ENCODE measurements at regions not wholly inside any gene's neighbourhood (a gene's known extent, or its start where the extent isn't known, plus 50 kb on each side); places are given as distances from the start of the nearest gene placed in this dataset.
A peak's percentile ranks its signal among the peaks of the same experiment; 100 is the strongest.

DNA sequence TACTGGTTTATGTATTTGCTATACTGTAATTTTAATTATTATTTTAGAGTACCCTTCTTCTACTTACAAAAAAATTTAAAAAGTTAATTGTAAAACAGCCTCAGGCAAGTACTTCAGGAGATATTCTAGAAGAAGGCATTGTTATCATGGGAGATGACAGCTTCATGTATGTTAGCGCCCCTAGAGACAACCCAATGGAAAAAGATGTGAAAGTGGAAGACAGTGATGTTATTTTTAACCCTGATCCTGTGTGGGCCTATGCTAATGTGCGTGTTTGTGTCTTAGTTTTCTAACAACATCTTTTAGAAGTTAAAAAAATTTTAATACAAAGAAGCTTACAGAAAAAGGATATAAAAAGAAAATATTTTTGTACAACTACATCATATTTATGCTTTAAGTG, 205.0 kb downstream of the FAM76B start:
- intact Hi-C loops (cut with micrococcal nuclease) = no loop called here
- no TSS peak for BruUV-seq (replicated peaks)
- ATAC-seq = no peak
- Histone ChIP-seq H3K9me3 (ENCODE audit: control insufficient read depth in 1 of 2, insufficient read depth in 1 of 2, low read depth in 1 of 2, low read length in 2 of 2) (no peaks in the 10 kb centered on the region), H3K4me2 (ENCODE audit: low read length) (no peak overlapping the region), H3K27ac (ENCODE audit: low read depth, low read length) (no peak overlapping the region), H3K9ac (ENCODE audit: low read length) (no peak overlapping the region), H3K36me3 (ENCODE audit: control insufficient read depth in 1 of 2, insufficient read depth in 2 of 2, low read length in 2 of 2) (no peaks in the 10 kb centered on the region), H3K4me3 (replicated peaks in 1 of 2; ENCODE audit: low read depth in 1 of 2, low read length in 2 of 2) (no peak overlapping the region), H3K9me2 (ENCODE audit: insufficient read depth) (no peaks in the 10 kb centered on the region), H3K79me2 (ENCODE audit: insufficient read depth, low read length) (no peaks in the 10 kb centered on the region), H3K4me1 (ENCODE audit: control insufficient read depth in 1 of 2, insufficient read depth in 2 of 2, low read length in 2 of 2) (no peaks in the 10 kb centered on the region), H2AFZ (ENCODE audit: low read depth, low read length, poor library complexity, severe bottlenecking) (no peak overlapping the region), H4K20me1 (ENCODE audit: insufficient read depth) (no peaks in the 10 kb centered on the region), H3K27me3 (ENCODE audit: insufficient read depth, low read length) (no peaks in the 10 kb centered on the region)
- ChIA-PET CTCF (no interaction called here), RAD21 (ENCODE audit: low non-redundant PET in 1 of 2, low total read pairs in 2 of 2, uncharacterized antibody in 2 of 2, unreplicated experiment in 2 of 2) (interaction anchor here in 1 of 2 experiments (0.6 kb wide), 1 partner anchor 117 kb away, joined by 3 read pairs; no protein-coding TSS in a partner anchor), POLR2A (no interaction called here)
- TF ChIP-seq EGR1 (IDR thresholded peaks at IDR 0.05; ENCODE audit: low read depth) = no peak
- TF ChIP-seq, protein P1, sequence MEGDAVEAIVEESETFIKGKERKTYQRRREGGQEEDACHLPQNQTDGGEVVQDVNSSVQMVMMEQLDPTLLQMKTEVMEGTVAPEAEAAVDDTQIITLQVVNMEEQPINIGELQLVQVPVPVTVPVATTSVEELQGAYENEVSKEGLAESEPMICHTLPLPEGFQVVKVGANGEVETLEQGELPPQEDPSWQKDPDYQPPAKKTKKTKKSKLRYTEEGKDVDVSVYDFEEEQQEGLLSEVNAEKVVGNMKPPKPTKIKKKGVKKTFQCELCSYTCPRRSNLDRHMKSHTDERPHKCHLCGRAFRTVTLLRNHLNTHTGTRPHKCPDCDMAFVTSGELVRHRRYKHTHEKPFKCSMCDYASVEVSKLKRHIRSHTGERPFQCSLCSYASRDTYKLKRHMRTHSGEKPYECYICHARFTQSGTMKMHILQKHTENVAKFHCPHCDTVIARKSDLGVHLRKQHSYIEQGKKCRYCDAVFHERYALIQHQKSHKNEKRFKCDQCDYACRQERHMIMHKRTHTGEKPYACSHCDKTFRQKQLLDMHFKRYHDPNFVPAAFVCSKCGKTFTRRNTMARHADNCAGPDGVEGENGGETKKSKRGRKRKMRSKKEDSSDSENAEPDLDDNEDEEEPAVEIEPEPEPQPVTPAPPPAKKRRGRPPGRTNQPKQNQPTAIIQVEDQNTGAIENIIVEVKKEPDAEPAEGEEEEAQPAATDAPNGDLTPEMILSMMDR (IDR thresholded peaks at IDR 0.05 in 2 of 3, conservative IDR thresholded peaks at IDR 0.05 in 1 of 3; ENCODE audit: borderline replicate concordance in 1 of 3, insufficient read depth in 1 of 3, low read depth in 2 of 3, low read length in 2 of 3) = peak in 1 of 3 experiments; percentile 21; a peak in 1 of 6 replicates
- no peak for TF ChIP-seq SRF (IDR thresholded peaks at IDR 0.05; ENCODE audit: low read depth)
- TF ChIP-seq RAD21 (IDR thresholded peaks at IDR 0.05; ENCODE audit: low read depth) = no peak
- TF ChIP-seq EZH2phosphoT487 (IDR thresholded peaks at IDR 0.05; ENCODE audit: borderline replicate concordance) = no peak
- TF ChIP-seq ZFX (IDR thresholded peaks at IDR 0.05) = no peak
- DNase-seq (ENCODE audit: low read depth, low spot score) = no peak

DNA sequence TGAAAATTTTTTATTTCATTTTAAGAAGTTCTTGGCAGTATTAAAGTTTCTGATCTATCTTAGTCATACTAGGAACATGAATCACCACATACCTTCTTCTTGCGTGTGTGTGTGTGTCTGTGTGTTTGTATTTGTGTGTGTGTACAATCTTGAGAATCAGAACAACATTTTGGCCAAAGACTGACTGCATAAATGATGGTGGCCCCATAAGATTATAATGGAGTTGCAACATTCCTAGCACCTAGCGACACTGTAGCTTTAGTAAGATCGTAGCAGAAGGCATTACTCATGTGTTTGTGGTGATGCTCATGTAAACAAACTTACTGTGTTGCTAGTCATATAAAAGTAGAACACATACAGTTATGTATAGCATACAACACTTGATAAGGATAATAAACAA, 205.4 kb downstream of the FAM76B start:
- TF ChIP-seq, protein P2, sequence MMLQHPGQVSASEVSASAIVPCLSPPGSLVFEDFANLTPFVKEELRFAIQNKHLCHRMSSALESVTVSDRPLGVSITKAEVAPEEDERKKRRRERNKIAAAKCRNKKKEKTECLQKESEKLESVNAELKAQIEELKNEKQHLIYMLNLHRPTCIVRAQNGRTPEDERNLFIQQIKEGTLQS (IDR thresholded peaks at IDR 0.05) = no peak
- TF ChIP-seq FOSL1 (IDR thresholded peaks at IDR 0.05; ENCODE audit: low read depth) = no peak
- TF ChIP-seq, protein P3, sequence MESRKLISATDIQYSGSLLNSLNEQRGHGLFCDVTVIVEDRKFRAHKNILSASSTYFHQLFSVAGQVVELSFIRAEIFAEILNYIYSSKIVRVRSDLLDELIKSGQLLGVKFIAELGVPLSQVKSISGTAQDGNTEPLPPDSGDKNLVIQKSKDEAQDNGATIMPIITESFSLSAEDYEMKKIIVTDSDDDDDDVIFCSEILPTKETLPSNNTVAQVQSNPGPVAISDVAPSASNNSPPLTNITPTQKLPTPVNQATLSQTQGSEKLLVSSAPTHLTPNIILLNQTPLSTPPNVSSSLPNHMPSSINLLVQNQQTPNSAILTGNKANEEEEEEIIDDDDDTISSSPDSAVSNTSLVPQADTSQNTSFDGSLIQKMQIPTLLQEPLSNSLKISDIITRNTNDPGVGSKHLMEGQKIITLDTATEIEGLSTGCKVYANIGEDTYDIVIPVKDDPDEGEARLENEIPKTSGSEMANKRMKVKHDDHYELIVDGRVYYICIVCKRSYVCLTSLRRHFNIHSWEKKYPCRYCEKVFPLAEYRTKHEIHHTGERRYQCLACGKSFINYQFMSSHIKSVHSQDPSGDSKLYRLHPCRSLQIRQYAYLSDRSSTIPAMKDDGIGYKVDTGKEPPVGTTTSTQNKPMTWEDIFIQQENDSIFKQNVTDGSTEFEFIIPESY (IDR thresholded peaks at IDR 0.05; ENCODE audit: extremely low read depth, insufficient replicate concordance, low read length) = no peak
- no peak for TF ChIP-seq POLR2A (IDR thresholded peaks at IDR 0.05; ENCODE audit: borderline replicate concordance, extremely low read depth, insufficient read depth, insufficient read length)
- TF ChIP-seq SP1 (IDR thresholded peaks at IDR 0.05; ENCODE audit: low read depth) = no peak
- TF ChIP-seq, protein P1 (IDR thresholded peaks at IDR 0.05 in 2 of 3, conservative IDR thresholded peaks at IDR 0.05 in 1 of 3; ENCODE audit: borderline replicate concordance in 1 of 3, insufficient read depth in 1 of 3, low read depth in 2 of 3, low read length in 2 of 3) = no peak
- no peak for TF ChIP-seq SIN3A (IDR thresholded peaks at IDR 0.05; ENCODE audit: low read depth)
- no peak for TF ChIP-seq ELF1 (IDR thresholded peaks at IDR 0.05; ENCODE audit: borderline replicate concordance, low read depth)
- no peak for TF ChIP-seq EGR1 (IDR thresholded peaks at IDR 0.05; ENCODE audit: low read depth)
- no peak for TF ChIP-seq ZFX (IDR thresholded peaks at IDR 0.05)
- no peak for TF ChIP-seq EZH2 (IDR thresholded peaks at IDR 0.05)
- H3K79me2 ChIP-seq (ENCODE audit: insufficient read depth, low read length) = no peaks in the 10 kb centered on the region
- no peak overlapping the region for H3K4me2 ChIP-seq (ENCODE audit: low read length)
- no peak overlapping the region for H2AFZ ChIP-seq (ENCODE audit: low read depth, low read length, poor library complexity, severe bottlenecking)
- no peak overlapping the region for H3K4me3 ChIP-seq (replicated peaks in 1 of 2; ENCODE audit: low read depth in 1 of 2, low read length in 2 of 2)
- H3K9me3 ChIP-seq (ENCODE audit: control insufficient read depth in 1 of 2, insufficient read depth in 1 of 2, low read depth in 1 of 2, low read length in 2 of 2) = no peaks in the 10 kb centered on the region
- CTCF ChIA-PET = no interaction called here
- intact Hi-C loops (cut with micrococcal nuclease) = no loop called here
- POLR2A ChIA-PET = no interaction called here
- H4K20me1 ChIP-seq (ENCODE audit: insufficient read depth) = no peaks in the 10 kb centered on the region
- RAD21 ChIA-PET (ENCODE audit: low non-redundant PET in 1 of 2, low total read pairs in 2 of 2, uncharacterized antibody in 2 of 2, unreplicated experiment in 2 of 2) = interaction anchor here in 1 of 2 experiments (0.6 kb wide), 1 partner anchor 117 kb away, joined by 3 read pairs; no protein-coding TSS in a partner anchor
- no peaks in the 10 kb centered on the region for H3K4me1 ChIP-seq (ENCODE audit: control insufficient read depth in 1 of 2, insufficient read depth in 2 of 2, low read length in 2 of 2)
- ATAC-seq (no peak), DNase-seq (ENCODE audit: low read depth, low spot score) (no peak)
- no peaks in the 10 kb centered on the region for H3K27me3 ChIP-seq (ENCODE audit: insufficient read depth, low read length)
- H3K9me2 ChIP-seq (ENCODE audit: insufficient read depth) = no peaks in the 10 kb centered on the region
- no peak overlapping the region for H3K27ac ChIP-seq (ENCODE audit: low read depth, low read length)
- BruUV-seq (replicated peaks) = no TSS peak
- H3K36me3 ChIP-seq (ENCODE audit: control insufficient read depth in 1 of 2, insufficient read depth in 2 of 2, low read length in 2 of 2) = no peaks in the 10 kb centered on the region
- no peak overlapping the region for H3K9ac ChIP-seq (ENCODE audit: low read length)

Measured in HCT116 (cell line).